Right lobe of liver (tissue), 4 donors: ENCODE measurements at regions not wholly inside any gene's neighbourhood (a gene's known extent, or its start where the extent isn't known, plus 50 kb on each side); places are given as distances from the start of the nearest gene placed in this dataset.

Experiments used
- CTCF ChIP-seq, 4 donors: fragments of 200-600 bp in 3 of 4; fragments of 450-650 bp in 1 of 4; IDR thresholded peaks; one replicate each; pipeline versions ENCODE4 v1.5.1 to v1.8.0; 2016 to 2022; ENCODE audit warnings: antibody characterized with exemption in 4 of 4, mild to moderate bottlenecking in 2 of 4
- POLR2A ChIP-seq: fragments of 450-650 bp; IDR thresholded peaks from one replicate; pipeline ENCODE4 v1.6.1; 2017; ENCODE audit warnings: antibody characterized with exemption, mild to moderate bottlenecking
- donor health status: DM: no; HTN: no; CAD: no.
- donor health status: DM: no; HTN: no; CAD: no.
- donor health status: DM: no; HTN: yes; CAD: no.

- TF ChIP-seq POLR2A (no peak), CTCF (IDR thresholded peaks at IDR 0.05) (no peak)
These were observed 237.9 kb downstream of the NSG2 start for GRCh38 chr5:174283211-174284005.
